ENCODE measurements at regions not wholly inside any gene's neighbourhood (a gene's known extent, or its start where the extent isn't known, plus 50 kb on each side); places are given as distances from the start of the nearest gene placed in this dataset.
"Not testable (repeated sequence)": the region's sequence is repeated elsewhere in the genome, so short reads cannot be mapped to it uniquely, and the experiment has no call there.

DNA sequence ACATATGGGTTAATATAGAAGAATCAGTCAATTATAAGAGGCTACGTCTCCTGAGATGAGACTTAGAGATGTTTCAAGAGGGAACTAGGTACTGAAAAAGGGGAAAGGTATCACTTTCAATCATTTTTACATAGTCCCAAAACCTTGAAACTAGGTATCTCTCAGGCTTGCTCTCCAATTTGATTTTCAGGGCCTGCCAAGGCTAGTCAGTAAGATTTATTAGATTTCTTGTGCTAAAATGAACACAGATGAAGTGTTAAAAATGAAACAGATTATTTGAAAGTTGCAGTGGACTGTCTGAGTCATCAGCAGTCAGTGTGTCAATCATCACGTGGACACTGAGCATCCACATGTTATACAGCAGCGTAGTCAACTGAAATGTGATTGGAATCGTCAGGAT is 591.1 kb downstream of the DTWD2 start:
- in situ Hi-C loops (cut with MboI; ENCODE audit: low sequenced_read_pairs, unreplicated experiment) = no loop called here
- TF ChIP-seq CTCF (IDR thresholded peaks at IDR 0.05; ENCODE audit: borderline replicate concordance, control extremely low read depth, extremely low read depth, insufficient read depth, missing control alignments) = no peak
- DNase-seq (ENCODE audit: low spot score) = no peak

DNA sequence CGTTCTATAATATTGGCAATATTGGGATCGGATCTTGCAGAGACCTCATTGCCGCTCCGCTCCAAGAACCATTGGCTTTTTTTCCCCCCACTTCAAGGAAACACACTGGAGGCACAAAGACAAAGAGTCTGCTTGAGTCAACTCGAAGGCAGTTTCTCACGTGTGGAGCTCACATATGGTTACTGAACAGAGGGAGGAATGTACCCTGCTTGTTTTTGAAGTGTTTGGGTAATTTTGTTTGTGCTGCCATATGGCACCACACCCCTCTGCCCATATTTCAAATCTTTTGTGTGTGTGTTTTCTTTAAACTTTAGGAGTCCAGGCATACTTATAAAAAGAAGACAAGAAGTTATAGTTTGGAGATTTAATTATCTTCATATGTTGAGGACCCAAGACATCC is 595.9 kb downstream of the DTWD2 start:
- in situ Hi-C loops (cut with MboI; ENCODE audit: low sequenced_read_pairs, unreplicated experiment) = no loop called here
- DNase-seq (ENCODE audit: low spot score) = no peak
- no peak for TF ChIP-seq CTCF (IDR thresholded peaks at IDR 0.05; ENCODE audit: borderline replicate concordance, control extremely low read depth, extremely low read depth, insufficient read depth, missing control alignments)

DNA sequence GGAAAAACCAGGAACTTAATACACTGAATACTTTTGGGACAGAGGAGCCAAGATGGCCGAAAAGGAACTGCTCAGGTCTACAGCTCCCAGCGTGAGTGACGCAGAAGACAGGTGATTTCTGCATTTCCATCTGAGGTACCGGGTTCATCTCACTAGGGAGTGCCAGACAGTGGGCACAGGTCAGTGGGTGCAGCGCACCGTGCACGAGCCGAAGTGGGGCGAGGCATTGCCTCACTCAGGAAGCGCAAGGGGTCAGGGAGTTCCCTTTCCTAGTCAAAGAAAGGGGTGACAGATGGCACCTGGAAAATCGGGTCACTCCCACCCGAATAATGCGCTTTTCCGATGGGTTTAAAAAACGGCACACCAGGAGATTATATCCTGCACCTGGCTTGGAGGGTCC is 605.4 kb downstream of the DTWD2 start:
- DNase-seq (ENCODE audit: low spot score); in situ Hi-C loops (cut with MboI; ENCODE audit: low sequenced_read_pairs, unreplicated experiment): not testable (repeated sequence)

DNA sequence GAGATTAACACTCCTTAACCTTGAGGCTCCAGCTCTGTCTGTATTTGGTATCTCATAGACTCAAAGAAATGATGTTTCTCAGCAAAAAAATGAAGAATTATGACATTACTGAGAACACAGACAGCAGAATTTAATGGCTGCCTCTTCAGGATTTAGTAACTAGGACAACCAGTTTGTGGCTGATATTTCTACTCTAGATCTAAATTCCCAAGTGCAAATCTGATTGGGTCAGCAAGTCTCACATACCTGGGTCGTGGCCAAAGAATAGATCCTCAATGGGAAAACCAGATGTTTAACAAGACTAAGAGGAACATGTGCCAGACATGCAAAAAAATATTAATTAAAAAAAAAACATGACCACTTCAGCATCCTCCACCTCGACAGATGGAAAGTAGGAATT is 608.9 kb downstream of the DTWD2 start:
- DNase-seq (ENCODE audit: low spot score) = no peak
- in situ Hi-C loops (cut with MboI; ENCODE audit: low sequenced_read_pairs, unreplicated experiment) = no loop called here
- no peak for TF ChIP-seq CTCF (IDR thresholded peaks at IDR 0.05; ENCODE audit: borderline replicate concordance, control extremely low read depth, extremely low read depth, insufficient read depth, missing control alignments)

- DNase-seq (ENCODE audit: low spot score) = no peak
- no peak for TF ChIP-seq CTCF (IDR thresholded peaks at IDR 0.05; ENCODE audit: borderline replicate concordance, control extremely low read depth, extremely low read depth, insufficient read depth, missing control alignments)
- in situ Hi-C loops (cut with MboI; ENCODE audit: low sequenced_read_pairs, unreplicated experiment) = no loop called here
These were observed 609.4 kb downstream of the DTWD2 start for GRCh38 chr5:118378959-118379358.

GRCh38 chr5:118377420-118377819 is 610.9 kb downstream of the DTWD2 start:
- no peak for DNase-seq (ENCODE audit: low spot score)
- TF ChIP-seq CTCF (IDR thresholded peaks at IDR 0.05; ENCODE audit: borderline replicate concordance, control extremely low read depth, extremely low read depth, insufficient read depth, missing control alignments) = no peak
- in situ Hi-C loops (cut with MboI; ENCODE audit: low sequenced_read_pairs, unreplicated experiment) = no loop called here

- no peak for TF ChIP-seq CTCF (IDR thresholded peaks at IDR 0.05; ENCODE audit: borderline replicate concordance, control extremely low read depth, extremely low read depth, insufficient read depth, missing control alignments)
- in situ Hi-C loops (cut with MboI; ENCODE audit: low sequenced_read_pairs, unreplicated experiment) = no loop called here
- DNase-seq (ENCODE audit: low spot score) = no peak
These were observed 616.1 kb downstream of the DTWD2 start for GRCh38 chr5:118371973-118372831.
